Activated T-helper 9 cell treated with anti-CD3 and anti-CD28 coated beads, Interleukin-2, amount 50 U/mL, for 16 hours (primary cell): ENCODE measurements at regions not wholly inside any gene's neighbourhood (a gene's known extent, or its start where the extent isn't known, plus 50 kb on each side); places are given as distances from the start of the nearest gene placed in this dataset.

Experiments
- DNase-seq: peaks from one replicate; pipeline ENCODE4 v3.0.0-alpha.2; 2020; ENCODE audit warnings: low read depth

DNA sequence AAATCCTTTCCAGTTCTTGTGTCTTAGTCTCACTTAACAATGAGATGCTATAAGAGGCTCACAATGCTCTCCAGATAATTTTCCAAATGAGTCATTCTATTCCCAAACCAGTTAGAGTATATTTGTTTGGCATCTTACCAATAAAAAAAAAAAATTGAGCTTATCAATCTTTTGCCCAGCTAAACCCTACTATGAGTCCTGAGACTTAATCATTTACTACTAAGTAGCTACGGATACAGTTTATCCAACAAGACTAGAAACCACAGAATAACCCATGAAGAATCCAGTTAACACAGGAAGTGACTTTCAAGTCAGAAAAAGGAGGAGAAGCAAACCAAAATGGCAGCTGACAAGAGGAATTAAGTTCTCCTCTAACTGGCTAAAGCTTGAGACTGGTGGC is 330.3 kb upstream of the XYLT1 start:
- DNase-seq: no peak

DNA sequence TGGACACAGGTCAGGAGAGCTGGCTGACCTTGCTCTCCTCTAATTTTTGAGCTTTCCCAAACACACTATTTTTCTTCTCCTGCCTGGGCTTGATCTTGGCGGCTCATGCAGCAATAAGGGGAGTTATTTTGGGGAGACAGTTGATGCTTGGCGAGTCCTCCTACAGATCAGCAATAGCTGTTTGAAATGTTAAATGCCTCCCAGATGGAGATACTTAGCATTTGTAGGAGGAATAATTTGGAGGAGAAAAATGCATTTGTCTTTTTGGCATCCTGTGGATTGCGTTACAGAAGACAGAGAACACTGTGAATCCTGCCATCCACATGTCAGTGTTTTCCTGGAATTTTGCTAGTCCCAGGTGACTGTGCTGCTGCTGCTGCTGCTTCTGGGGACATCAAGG is 328.0 kb upstream of the XYLT1 start:
- DNase-seq: no peak

DNA sequence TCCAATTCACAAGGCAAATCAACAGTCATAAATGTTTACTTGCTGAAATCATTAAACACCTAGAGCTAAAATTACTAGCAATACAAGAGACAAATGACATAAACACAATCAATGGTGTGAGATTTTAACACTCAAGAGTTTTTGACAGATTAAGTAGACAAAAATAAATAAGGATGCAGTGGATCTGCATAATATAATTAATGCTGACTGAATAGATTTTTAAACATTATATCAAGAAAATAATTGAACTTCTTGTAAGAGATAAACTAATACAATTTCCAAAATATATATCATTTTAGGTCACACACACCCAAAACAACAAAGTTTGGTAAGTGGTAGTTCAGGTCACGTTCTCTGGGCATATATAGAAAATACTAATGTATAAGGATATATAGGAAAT is 322.6 kb upstream of the XYLT1 start:
- no peak for DNase-seq

DNA sequence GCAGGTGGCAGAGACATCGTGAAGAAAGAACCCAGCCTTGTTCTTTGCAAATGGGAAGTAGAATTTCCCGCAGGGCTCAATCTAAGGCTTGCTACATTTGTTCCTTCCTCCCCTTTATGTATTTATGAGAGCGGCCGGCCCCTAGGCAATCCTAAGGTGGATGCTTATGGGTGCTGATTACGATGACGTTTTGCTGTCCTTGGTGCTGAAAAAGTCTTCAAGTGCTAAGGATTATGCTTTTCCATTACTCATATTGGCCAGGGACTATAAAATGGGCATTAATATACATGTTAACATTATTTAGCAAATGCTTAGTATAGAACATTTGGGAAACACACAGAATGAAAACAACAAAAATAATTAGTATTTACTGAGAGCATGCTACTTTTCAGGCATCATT is 313.3 kb upstream of the XYLT1 start:
- DNase-seq: no peak

DNA sequence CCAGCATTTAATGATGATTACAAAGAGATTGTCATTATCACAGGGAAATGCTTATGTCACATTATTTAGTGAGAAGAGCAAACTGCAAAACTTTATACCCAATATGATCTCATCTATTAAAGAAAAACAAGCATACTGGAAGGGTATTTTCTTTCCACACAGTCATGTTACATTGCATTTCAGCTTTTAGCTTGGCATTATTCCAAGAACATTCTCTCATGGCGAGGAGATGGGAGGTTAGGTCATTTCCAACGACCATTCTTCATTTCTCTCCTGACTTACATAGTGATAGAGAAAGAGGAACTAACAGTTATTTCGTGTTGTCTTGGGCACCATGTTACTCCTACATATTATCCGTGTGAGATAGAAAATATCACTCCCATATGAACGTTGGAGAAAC is 309.4 kb upstream of the XYLT1 start:
- DNase-seq: no peak

DNA sequence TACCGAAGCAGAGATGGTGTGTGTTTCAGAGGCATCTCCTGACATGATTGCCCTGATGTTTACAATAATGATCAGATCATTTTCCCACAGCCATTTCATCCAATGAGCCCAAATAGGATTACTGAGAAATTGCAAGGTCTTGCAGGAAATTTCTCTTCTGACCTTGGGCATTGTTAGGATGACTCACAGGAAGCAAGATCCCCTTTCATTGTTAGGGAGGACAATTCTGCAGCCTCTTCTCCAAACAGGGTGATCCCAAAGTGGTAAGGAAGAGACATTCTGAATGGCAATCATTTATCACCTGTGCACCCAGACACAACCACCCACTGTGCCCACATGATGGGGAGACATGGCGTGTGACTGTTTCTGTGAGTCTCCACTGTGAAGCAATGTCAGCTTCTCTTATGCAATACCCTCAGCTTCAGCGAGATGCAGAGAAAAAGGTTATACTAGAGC is 306.7 kb upstream of the XYLT1 start:
- DNase-seq: no peak

DNA sequence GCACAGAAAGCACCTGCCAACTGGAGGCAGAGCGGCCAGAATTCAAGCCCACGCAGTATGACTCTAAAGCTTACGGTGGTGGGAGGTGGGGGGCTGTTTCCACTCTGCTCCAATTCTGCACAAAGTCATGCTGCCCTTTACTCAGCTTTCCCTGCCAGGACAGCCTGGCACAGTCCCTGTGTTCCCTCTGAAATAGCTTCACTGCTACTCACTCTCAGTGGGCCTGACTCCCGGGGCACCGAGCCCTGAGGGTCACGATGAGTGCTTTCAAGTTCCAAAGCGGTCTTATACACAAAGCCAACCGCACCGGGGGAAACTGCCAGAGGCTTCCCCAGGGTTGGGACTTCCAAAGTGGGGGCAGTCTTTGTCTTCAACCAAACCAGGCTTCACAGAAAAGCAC is 306.1 kb upstream of the XYLT1 start:
- no peak for DNase-seq

DNA sequence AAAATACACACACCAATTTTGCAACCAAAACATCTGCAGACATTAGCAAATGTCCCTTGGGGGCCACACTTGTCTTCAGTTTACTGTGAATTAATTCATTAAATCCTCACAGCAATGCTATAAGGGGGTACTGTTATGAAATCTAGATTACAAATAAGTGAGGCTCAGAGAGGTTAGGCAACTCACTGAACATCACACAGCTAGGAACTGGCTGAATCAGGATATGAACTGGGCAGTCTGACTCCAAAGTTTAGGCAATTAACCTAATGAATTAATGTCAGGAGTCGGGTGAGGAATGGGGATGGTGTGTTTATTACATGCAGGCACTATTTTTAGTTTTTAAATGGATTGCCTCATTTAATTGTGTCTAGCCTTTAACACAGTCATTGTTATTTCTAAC is 305.7 kb upstream of the XYLT1 start:
- DNase-seq: no peak

DNA sequence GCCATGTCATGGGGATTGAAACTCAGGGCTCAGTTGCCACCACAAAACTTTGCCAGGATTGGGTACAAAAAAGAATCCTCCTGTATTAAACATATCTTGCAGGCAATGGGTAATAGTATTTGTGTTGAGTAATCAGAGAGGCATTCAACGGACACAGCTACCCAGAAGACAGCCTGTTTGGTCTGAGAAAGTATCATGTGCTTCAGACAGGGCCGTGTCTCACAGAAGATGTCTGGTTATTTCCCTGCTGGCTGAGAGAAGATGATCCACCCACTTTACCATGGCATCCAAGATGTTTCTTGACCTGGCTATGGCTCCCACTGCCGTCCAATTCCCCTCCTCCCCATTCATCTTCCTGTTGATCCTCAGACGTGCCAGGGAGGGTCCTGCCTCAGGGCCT is 304.3 kb upstream of the XYLT1 start:
- DNase-seq: no peak

DNA sequence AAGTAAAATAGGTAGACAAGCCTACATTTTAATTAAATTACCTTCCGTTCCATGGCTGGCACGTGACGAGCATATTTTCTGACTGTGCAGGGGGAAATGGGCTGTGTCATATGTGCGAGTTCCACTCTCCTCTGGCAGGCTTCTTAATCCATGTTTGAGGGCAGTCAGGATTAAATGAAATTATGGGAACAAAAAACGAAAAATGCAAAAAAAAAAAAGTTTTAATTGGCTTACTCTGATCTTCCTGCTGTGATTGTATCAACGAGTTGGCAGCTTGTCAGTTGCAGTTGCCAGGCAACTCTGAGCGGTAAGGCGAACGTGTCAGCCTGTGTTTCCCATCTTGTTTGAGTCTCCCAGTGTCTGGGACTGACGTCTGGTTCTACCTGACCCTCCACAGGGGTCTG is 302.9 kb upstream of the XYLT1 start:
- DNase-seq: no peak

DNA sequence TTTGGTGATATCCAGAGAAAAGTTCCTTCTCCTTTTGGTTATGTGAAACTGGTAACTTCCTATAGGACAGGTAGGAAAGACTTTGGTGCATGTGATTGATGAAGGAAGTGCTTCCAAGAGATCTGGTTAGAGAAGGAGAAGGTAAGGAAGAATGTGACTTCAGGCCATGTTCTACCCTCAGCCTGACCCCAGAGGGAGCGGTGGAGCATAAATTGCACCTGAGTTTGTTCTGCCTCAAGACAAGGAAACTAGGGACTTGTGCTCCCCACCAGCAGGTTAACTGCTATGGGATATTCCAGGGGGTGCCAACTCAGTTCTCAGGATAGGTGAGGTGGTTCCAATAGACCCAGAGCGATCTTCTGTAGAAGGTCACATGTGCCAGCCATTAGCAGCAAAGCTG is 299.3 kb upstream of the XYLT1 start:
- no peak for DNase-seq

DNA sequence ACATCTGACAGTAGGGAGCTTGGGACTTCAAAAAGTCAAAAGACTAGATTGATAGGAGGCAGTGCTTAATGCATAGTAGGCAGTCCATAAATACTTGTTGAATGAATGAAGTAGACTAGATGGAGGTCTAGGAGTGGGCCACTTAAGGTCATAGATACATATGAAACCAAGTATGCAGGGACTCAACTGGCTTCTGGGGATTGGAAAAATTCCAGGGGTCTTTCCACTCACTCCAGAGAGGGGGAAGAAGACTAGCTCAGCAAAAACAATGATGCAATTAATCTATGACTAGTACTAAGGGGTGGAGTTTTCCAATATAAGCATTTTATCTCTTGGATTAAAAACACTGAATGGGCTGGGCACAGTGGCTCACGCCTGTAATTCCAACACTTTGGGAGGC is 298.3 kb upstream of the XYLT1 start:
- no peak for DNase-seq

DNA sequence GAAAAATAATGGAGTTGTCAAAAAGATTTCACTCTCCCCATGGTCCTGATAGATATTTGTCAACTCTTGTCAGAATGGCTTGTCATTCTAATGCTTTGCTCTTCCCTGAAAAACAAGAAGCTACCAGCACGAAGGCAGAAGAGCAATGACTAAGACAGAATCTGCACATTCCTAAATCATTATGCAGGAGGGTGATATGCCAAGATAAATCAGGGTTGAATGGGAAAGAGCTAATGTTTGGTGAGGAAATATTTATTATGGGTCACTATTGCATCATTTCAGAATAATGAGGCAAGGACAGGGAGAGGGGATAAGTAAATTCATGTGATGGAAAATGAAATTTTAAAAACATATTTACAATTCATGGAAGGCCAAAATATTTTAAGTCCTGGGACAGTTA is 297.5 kb upstream of the XYLT1 start:
- no peak for DNase-seq

DNA sequence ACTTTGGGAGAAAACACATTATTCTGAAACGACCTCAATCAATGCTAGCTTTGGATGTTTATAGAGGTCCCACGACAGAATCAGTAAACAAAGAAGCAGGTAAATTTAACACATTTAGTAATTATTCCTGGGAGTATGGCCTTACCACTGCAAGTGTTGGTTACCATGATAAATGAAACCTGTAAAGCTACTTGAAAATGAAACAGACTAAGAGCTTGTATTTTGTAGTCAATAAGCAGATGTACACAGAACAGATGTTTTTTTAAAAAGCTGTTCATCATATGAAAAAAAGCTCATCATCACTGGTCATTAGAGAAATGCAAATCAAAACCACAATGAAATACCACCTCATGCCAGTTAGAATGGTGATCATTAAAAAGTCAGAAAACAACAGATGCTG is 295.3 kb upstream of the XYLT1 start:
- no peak for DNase-seq

DNA sequence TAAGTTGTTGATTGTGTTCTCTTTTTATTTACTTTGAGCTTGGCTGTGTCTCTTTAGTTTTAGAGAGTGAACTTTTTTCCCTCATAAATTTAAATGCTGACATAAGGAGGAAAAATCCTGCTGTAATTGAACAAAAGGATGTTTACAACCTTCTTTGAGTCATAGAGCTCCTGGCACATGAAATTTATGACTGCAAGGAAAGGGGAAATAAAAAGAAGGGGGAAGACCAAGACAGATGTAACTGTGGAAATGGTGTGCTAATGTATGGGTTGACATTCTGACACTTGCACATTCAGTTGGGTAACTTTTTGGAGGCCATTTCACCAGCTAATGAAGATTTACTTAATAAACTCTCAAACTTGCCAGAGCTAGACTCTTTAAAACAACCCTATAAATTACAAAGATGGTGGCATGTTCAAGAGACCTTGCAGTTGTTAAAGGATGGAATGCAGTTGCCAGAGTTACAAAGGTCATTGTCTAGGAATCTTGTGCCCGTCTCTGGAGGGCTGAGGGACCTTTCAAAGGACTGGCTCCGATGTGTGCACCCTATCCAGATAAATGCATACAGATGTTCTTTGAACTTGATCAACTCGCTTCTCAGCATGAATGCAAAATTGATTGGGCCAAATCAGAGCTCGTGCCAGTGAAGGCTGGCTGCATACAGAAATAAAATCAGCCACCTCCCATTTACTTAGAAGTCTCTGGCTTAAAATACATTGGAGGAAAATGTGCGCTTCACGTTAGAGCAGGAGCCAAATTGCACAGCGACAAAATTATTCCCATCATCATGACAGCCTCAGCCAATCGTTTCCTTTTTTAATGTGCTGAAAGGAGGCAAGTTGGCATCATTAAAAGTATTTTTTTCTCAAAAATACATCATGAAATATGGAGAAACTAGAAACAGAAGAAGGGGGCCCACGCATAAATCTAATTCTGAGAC is 289.0 kb upstream of the XYLT1 start:
- DNase-seq: no peak

DNA sequence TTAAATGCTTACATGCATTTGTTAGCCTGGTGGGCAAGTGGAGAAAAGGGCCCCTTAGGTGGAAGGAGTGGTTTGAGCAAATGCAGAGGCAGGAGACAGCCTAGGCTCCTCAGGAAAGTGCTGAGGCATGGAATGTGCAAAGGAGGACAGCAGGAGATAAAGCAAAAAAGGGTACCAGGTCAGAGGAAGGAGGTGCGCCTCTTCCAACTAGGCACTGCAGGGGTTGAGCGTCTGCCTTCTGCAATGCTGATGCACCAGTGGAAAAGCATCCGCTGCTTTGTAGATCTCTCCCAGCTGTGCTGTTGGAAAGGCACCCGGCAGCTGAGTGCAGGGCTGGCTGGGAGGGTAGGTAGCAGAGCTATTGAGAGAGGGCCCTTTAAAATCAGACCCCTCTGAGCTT is 287.0 kb upstream of the XYLT1 start:
- DNase-seq: no peak

DNA sequence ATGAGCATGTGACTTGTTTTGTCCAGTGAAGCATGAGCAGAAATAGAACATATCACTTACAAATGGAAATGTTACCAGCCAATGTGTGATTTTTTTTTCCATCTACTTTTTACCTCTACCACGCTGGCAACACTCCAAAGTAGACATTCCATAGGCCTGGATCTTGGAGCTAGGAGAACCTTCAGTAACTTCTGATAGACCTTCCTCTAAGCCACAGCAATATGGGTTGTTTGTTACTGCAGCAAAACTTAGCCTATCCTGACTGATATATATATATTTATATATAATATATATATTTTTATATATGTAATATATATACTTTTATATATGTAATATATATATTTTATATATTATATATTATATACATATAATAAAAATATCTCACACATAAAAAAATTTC is 284.4 kb upstream of the XYLT1 start:
- DNase-seq: no peak

DNA sequence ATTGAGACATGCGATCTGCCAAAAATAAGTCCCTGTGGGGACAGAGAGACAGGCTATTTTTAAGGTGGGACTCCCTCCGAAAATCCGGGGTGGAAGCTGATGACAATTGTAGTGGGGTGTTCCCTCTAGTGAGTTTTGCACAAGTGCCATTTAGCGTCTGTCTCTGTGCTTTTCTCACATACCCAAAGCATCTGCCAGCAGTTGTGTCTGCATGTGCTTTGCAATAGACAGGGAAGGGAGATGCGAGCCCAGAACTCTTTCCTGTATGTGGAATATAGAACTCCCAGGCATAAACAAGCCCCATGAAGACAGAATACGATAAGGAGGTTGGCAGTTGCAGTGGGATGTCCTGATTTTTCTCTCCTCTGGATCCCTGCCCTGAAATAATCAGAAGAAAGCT is 282.7 kb upstream of the XYLT1 start:
- no peak for DNase-seq

DNA sequence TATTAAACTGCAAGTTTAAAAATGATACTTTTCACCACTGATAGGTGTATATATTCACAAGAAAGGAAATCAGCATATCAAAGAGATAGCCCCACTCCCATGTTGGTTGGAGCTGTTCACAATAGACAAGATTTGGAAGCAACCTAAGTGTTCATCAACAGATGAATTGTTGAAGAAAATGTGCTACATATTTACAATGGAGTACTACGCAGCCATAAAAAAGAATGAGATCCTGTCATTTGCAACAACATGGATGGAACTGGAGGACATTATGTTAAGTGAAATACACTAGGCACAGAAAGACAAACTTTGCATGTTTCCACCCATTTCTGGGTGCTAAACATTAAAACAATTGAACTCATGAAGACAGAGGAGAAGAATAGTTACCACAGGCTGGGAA is 278.9 kb upstream of the XYLT1 start:
- no peak for DNase-seq

DNA sequence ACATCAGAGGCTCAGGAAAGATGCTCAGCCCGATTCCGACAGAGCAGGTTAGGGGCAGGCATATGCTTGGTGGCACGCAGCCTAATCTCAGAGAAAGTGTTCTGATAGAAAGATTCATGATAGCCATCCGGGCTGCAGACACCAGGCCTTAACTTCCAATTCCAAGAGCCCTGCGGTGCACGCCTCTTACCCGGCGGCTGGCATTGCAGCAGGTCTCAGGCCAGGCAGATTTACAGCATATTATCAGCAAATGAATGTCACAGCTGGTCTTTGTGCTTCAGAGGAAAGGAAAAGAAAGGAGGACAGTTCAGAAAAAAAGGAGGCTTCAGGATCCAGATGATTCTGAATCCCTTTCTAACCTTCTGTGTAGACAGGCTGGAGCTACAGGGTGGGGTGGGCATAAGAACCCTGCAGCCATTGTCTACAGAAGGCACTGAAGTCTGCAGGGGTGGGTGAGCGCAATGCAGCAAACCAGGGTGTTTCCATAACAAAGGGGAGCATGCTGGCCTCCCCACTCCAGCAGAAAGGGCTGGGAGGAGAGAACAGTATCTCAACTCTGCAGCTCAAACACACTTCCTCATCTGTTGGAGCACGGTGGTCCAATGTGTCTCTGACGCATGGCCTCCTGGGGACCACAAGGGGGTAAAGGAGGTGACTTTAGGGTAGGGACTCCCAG is 277.4 kb upstream of the XYLT1 start:
- no peak for DNase-seq

DNA sequence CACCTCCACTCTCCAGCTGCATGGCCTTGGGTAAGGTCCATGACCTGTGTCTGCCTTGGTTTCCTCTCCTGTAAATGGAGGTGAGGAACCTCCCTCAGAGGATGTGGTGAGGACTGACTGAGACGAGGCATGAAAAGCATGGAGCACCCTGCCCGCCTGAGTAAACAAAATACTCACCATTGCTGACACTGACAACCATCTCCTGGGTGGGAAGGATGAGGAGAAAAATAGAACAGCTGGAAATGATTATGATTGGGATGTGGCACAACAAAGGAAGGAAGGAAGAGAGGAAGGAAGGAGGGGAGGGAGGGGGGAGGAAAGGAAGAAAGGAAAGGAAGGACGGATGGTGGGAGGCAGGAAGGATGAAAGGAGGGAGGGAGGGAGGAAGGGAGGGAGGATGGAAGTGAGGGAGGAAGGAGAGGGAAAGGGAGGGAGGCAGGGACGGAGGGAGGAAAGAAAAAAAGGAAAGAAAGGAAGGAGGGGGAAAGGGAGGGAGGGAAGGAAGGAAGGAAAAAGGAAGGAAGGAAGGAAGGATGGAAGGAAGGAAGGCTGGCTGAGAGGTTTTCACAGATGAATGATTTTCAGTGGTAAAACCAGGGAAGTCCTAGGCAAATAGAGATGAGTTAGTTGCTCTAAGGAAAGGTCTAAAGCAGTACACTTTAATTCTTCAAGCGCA is 276.5 kb upstream of the XYLT1 start:
- DNase-seq: no peak

DNA sequence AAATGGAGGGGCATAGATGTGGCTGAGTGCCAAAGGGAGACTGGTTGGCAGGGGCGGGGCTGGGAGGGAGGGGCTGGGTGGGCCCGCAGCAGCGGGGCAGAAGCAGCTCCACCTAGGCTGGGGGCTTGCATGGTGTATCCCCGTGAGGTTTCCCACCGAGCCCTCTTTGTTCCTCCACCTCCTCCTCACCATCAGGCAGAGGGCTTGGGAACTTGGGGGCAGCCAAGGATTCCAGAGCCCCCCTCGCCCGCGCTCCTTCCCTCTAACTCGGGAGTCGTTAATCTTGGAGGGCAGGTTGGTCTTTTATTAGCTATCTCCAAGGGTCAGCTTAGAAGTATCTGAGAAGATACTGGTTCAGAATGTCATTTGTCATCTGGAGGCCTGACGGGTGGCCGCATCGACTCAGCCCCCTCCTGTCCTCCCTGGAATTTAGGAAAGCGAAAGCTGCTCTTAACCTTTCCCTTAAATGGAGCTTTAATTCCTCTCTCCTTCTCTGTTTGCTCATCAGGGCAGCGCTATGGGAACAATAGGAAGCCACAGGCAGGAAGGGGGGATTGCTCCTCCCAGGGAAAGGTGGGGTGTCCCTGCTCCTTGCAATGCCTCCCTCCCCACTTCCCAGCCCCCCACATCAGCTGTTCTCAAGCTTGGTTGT is 274.3 kb upstream of the XYLT1 start:
- no peak for DNase-seq

DNA sequence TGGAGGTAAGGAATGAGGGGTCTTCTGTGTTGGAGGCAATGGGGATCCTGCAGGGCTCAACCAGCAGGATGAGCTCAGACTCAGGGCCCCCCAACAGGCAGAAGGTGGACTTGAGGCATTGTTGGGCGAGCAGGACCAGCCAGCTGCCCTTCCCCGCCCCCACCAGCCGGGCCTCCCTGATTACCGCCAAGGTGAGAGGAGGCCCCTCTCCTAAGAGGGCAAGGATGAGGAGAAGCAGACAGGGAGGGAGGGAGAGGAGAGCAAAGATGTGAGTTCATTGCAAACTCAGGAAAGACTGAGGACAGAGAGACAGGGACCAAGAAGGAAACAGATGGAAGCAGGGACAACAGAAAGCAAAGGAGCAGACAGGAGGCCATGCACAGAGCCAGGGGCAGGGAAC is 272.8 kb upstream of the XYLT1 start:
- no peak for DNase-seq
